SK-N-SH treated with all-trans-retinoic acid at 6 μM for 48 hours (cell line): ENCODE measurements at regions not wholly inside any gene's neighbourhood (a gene's known extent, or its start where the extent isn't known, plus 50 kb on each side); places are given as distances from the start of the nearest gene placed in this dataset.

Experiments used
- ISL1 ChIP-seq: fragments of 250-450 bp; sonication (Bioruptor Pico); IDR thresholded peaks from 2 replicates; pipeline ENCODE4 v2.1.2; 2022; ENCODE audit warnings: mild to moderate bottlenecking, moderate library complexity
- RARB ChIP-seq: fragments of 250-450 bp; sonication (Bioruptor Pico); IDR thresholded peaks from 2 replicates; pipeline ENCODE4 v1.8.0; 2021; ENCODE audit warnings: mild to moderate bottlenecking, moderate library complexity
- TCF4 ChIP-seq: fragments of 250-450 bp; sonication (Bioruptor Pico); IDR thresholded peaks from 2 replicates; pipeline ENCODE4 v1.8.0; 2021; ENCODE audit warnings: mild to moderate bottlenecking, moderate library complexity, borderline replicate concordance
- TSHZ2 ChIP-seq: fragments of 250-450 bp; sonication (Bioruptor Pico); IDR thresholded peaks from 2 replicates; pipeline ENCODE4 v1.5.0; 2020; ENCODE audit warnings: mild to moderate bottlenecking, moderate library complexity
- ZNF70 ChIP-seq: fragments of 450-650 bp; formaldehyde crosslinking; IDR thresholded peaks from 2 replicates; pipeline ENCODE4 v1.5.0; 2020; ENCODE audit warnings: mild to moderate bottlenecking, moderate library complexity
- TF ChIP-seq, protein P1 (sequence below): fragments of 250-450 bp; sonication (Bioruptor Pico); IDR thresholded peaks from 2 replicates; pipeline ENCODE4 v1.8.0; 2020; ENCODE audit warnings: mild to moderate bottlenecking, moderate library complexity, borderline replicate concordance

DNA sequence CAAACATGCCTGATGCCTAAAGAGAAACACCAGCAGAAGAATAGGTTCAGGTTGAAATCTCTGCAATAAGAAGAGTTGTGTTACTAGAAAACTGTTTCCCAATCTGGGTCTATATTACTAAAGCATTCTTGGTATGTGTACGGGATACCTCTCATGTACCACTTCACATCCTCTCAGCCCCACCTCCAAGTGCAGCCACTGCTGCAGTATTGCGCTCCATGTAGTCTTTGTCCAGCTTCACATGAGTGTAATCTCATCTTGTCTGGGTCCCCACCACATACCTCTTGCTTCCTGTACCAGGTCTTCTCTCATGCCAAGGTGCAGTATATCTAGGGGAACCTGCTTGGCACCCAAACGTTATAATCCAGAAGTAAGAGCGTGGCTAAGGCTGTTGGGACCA lies 187.5 kb upstream of the EEA1 start:
- TF ChIP-seq RARB (CRISPR knock-in tag) (no peak), ISL1 (CRISPR knock-in tag) (no peak), TCF4 (CRISPR knock-in tag) (no peak), ZNF70 (CRISPR knock-in tag) (no peak), TSHZ2 (no peak)
- TF ChIP-seq, protein P1, sequence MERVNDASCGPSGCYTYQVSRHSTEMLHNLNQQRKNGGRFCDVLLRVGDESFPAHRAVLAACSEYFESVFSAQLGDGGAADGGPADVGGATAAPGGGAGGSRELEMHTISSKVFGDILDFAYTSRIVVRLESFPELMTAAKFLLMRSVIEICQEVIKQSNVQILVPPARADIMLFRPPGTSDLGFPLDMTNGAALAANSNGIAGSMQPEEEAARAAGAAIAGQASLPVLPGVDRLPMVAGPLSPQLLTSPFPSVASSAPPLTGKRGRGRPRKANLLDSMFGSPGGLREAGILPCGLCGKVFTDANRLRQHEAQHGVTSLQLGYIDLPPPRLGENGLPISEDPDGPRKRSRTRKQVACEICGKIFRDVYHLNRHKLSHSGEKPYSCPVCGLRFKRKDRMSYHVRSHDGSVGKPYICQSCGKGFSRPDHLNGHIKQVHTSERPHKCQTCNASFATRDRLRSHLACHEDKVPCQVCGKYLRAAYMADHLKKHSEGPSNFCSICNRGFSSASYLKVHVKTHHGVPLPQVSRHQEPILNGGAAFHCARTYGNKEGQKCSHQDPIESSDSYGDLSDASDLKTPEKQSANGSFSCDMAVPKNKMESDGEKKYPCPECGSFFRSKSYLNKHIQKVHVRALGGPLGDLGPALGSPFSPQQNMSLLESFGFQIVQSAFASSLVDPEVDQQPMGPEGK, result no peak
